ENCODE measurements at regions not wholly inside any gene's neighbourhood (a gene's known extent, or its start where the extent isn't known, plus 50 kb on each side); places are given as distances from the start of the nearest gene placed in this dataset.

DNA sequence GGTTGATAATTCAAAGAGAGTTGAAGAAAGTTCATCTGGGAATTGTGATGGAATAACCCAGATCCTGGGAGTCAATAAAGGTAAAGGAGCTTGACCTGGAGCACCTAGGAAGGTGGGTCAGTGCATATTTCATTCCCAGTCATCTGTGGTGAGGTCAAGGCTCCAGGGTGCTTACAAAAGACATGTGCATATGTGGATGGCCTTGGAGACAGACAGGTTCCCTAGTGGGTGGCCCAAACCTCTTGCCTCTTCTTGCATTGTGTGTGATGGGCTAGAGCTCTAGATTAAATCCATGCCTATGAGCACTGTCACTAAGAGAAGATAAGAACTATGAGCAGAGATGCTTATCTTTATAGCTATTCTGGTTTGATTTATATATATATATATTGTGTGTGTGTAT, 75.5 kb upstream of the CISTR start (continued):
- TF ChIP-seq POLR2A (IDR thresholded peaks at IDR 0.05; ENCODE audit: control extremely low read depth in 1 of 2, low read depth in 2 of 2, low read length in 2 of 2), result no peak

GRCh38 chr12:53828598-53828997, 76.8 kb upstream of the CISTR start:
- no peak overlapping the region for H2AFZ ChIP-seq (ENCODE audit: low read length)
- no peak overlapping the region for H4K5ac ChIP-seq (ENCODE audit: insufficient read length, low read depth, low read length)
- no peak overlapping the region for H2BK15ac ChIP-seq (ENCODE audit: low read length)
- no peaks in the 10 kb centered on the region for H3K36me3 ChIP-seq (ENCODE audit: control insufficient read depth in 2 of 4, insufficient read depth in 4 of 4, low read length in 3 of 4)
- no peak overlapping the region for H2BK5ac ChIP-seq (ENCODE audit: low read depth, low read length)
- no peaks in the 10 kb centered on the region; a peak in 1 of 7 replicates for H3K4me1 ChIP-seq (replicated peaks in 1 of 4; ENCODE audit: control insufficient read depth in 3 of 4, insufficient read depth in 4 of 4, low read length in 3 of 4)
- no peaks in the 10 kb centered on the region for H3K79me1 ChIP-seq (ENCODE audit: low read depth, low read length)
- no peak overlapping the region for H2BK20ac ChIP-seq (ENCODE audit: low read length)
- no peak overlapping the region for H3K9ac ChIP-seq (replicated peaks in 1 of 4; ENCODE audit: extremely low read depth in 1 of 4, low read depth in 3 of 4, low read length in 3 of 4)
- no peak overlapping the region for H3K56ac ChIP-seq (replicated peaks; ENCODE audit: insufficient read length, low read depth, low read length)
- H3K23me2 ChIP-seq (ENCODE audit: low read depth, low read length), result no peaks in the 10 kb centered on the region
- DNase-seq (ENCODE audit: low read depth in 1 of 2, low spot score in 2 of 2) (no peak), FAIRE-seq (no peak)
- H3K14ac ChIP-seq (ENCODE audit: insufficient read length), result no peak overlapping the region
- no peaks in the 10 kb centered on the region for H3K9me3 ChIP-seq (ENCODE audit: insufficient read depth in 2 of 2, low read depth in 1 of 2, low read length in 1 of 2)
- 75% methylated on average over 2 of the region's 2 CpGs; no CpG with 5 or more reads in 1 of the 2 experiments for WGBS, 2 experiments (ENCODE audit: extremely low coverage in 1 of 2, insufficient coverage in 1 of 2, insufficient read length in 1 of 2, insufficient replicate concordance in 2 of 2, low coverage in 1 of 2, low lambda C conversion rate in 2 of 2, missing lambda C conversion rate in 1 of 2)
- ChIA-PET POLR2A (ENCODE audit: partially characterized antibody) (no interaction called here), CTCF (ENCODE audit: partially characterized antibody) (no interaction called here)
- H2BK12ac ChIP-seq (ENCODE audit: low read depth, low read length), result no peak overlapping the region
- H3K4me2 ChIP-seq (ENCODE audit: insufficient read depth in 1 of 2, low read depth in 2 of 2, low read length in 2 of 2), result no peak overlapping the region
- no peak overlapping the region for H3K23ac ChIP-seq (ENCODE audit: insufficient read length)
- no peak overlapping the region for H2AK5ac ChIP-seq (ENCODE audit: low read depth, low read length)
- H4K20me1 ChIP-seq (replicated peaks in 1 of 2; ENCODE audit: control insufficient read depth in 1 of 2, insufficient read depth in 2 of 2, low read length in 2 of 2), result no peaks in the 10 kb centered on the region
- H3K18ac ChIP-seq (ENCODE audit: extremely low read depth, low read length), result no peak overlapping the region
- H3K4ac ChIP-seq (replicated peaks; ENCODE audit: insufficient read length, low read depth, low read length), result no peak overlapping the region
- no peak overlapping the region for H4K91ac ChIP-seq (replicated peaks; ENCODE audit: insufficient read length, low read length)
- H3K27ac ChIP-seq (ENCODE audit: low read depth, low read length), result no peak overlapping the region
- H2BK120ac ChIP-seq (replicated peaks; ENCODE audit: low read depth, low read length), result no peak overlapping the region
- no peak overlapping the region for H4K8ac ChIP-seq (ENCODE audit: extremely low read depth, insufficient read depth, low read length)
- H3K4me3 ChIP-seq (ENCODE audit: extremely low read depth in 1 of 4, insufficient read depth in 2 of 4, low read depth in 3 of 4, low read length in 4 of 4), result no peak overlapping the region
- no peaks in the 10 kb centered on the region for H3K27me3 ChIP-seq (replicated peaks in 1 of 4; ENCODE audit: control insufficient read depth in 3 of 4, extremely low read depth in 1 of 4, insufficient read depth in 3 of 4, low read length in 3 of 4)
- H3K79me2 ChIP-seq (ENCODE audit: control insufficient read depth in 1 of 2, insufficient read depth in 2 of 2, low read length in 2 of 2), result no peaks in the 10 kb centered on the region
- TF ChIP-seq BACH1 (IDR thresholded peaks at IDR 0.05; ENCODE audit: low read length) (no peak), CHD2 (IDR thresholded peaks at IDR 0.05; ENCODE audit: low read length) (no peak)

Data from H1 (cell line).